WTC11 (cell line): ENCODE measurements at regions not wholly inside any gene's neighbourhood (a gene's known extent, or its start where the extent isn't known, plus 50 kb on each side); places are given as distances from the start of the nearest gene placed in this dataset.

ENCODE experiments used
- ATAC-seq: fragments of 200-7000 bp; cut with Tn5 transposase; 2 replicates; pipeline ENCODE4 v1.10.0; 2021; ENCODE audit warnings: mild to moderate bottlenecking, moderate library complexity
- CTCF ChIA-PET: fragments of 300-600 bp; sonication (Branson Sonifier 250); formaldehyde crosslinking; loops from one replicate; lab custom pipeline; 2021; ENCODE audit warnings: antibody characterized with exemption; lab: Charles Lee
- POLR2A ChIA-PET: fragments of 350-600 bp; sonication (Branson Sonifier 250); formaldehyde crosslinking; loops from one replicate; lab custom pipeline; 2021; ENCODE audit warnings: antibody characterized with exemption; lab: Charles Lee
- DNase-seq: peaks from one replicate; pipeline ENCODE4 v3.0.0; 2021; ENCODE audit warnings: low spot score
- H3K27ac Mint-ChIP-seq: 2 replicates; pipeline ENCODE4 v1.8.0; 2021; ENCODE audit warnings: mixed read lengths
- H3K27me3 Mint-ChIP-seq: 2 replicates; pipeline ENCODE4 v1.8.0; 2021; ENCODE audit warnings: low read depth, mild to moderate bottlenecking, moderate library complexity, mixed read lengths
- H3K36me3 Mint-ChIP-seq: 2 replicates; pipeline ENCODE4 v1.8.0; 2021; ENCODE audit warnings: mixed read lengths
- H3K4me1 Mint-ChIP-seq: 2 replicates; pipeline ENCODE4 v1.8.0; 2022; ENCODE audit warnings: mixed read lengths
- H3K4me3 Mint-ChIP-seq: 2 replicates; pipeline ENCODE4 v1.8.0; 2021; ENCODE audit warnings: mild to moderate bottlenecking, moderate library complexity, mixed read lengths
- H3K9me3 Mint-ChIP-seq: 2 replicates; pipeline ENCODE4 v1.8.0; 2021; ENCODE audit warnings: mixed read lengths
- ELF4 ChIP-seq: sonication (generic); formaldehyde crosslinking; IDR thresholded peaks from 2 replicates; pipeline ENCODE4 v1.8.1; 2022; ENCODE audit warnings: low read depth, mild to moderate bottlenecking, moderate library complexity, missing genetic modification reagents
- FOXJ3 ChIP-seq: sonication (generic); formaldehyde crosslinking; IDR thresholded peaks from 2 replicates; pipeline ENCODE4 v1.9.0; 2021; ENCODE audit warnings: missing genetic modification reagents, mild to moderate bottlenecking, borderline replicate concordance
- JAZF1 ChIP-seq: fragments of 250-450 bp; sonication (Bioruptor Pico); IDR thresholded peaks from 2 replicates; pipeline ENCODE4 v1.9.0; 2021; ENCODE audit warnings: moderate library complexity, mild to moderate bottlenecking, inconsistent platforms
- NFE2L1 ChIP-seq: sonication (generic); formaldehyde crosslinking; IDR thresholded peaks from 2 replicates; pipeline ENCODE4 v1.8.1; 2023; ENCODE audit warnings: missing genetic modification reagents
- OVOL2 ChIP-seq: fragments of 250-450 bp; sonication (Bioruptor Pico); IDR thresholded peaks from 2 replicates; pipeline ENCODE4 v1.9.0; 2021; ENCODE audit warnings: mild to moderate bottlenecking, borderline replicate concordance
- SMAD3 ChIP-seq: sonication (generic); formaldehyde crosslinking; IDR thresholded peaks from 2 replicates; pipeline ENCODE4 v1.8.0; 2022; ENCODE audit warnings: missing genetic modification reagents, mild to moderate bottlenecking, borderline replicate concordance
- TEAD4 ChIP-seq: sonication (generic); formaldehyde crosslinking; IDR thresholded peaks from 2 replicates; pipeline ENCODE4 v1.8.0; 2022; ENCODE audit warnings: mild to moderate bottlenecking, missing genetic modification reagents
- ZNF219 ChIP-seq: sonication (generic); formaldehyde crosslinking; IDR thresholded peaks from 2 replicates; pipeline ENCODE4 v1.8.0; 2023; ENCODE audit warnings: missing genetic modification reagents, mild to moderate bottlenecking, borderline replicate concordance
- ZNF232 ChIP-seq: sonication (generic); formaldehyde crosslinking; IDR thresholded peaks from 2 replicates; pipeline ENCODE4 v1.8.0; 2022; ENCODE audit warnings: mild to moderate bottlenecking, missing genetic modification reagents
- ZNF317 ChIP-seq: sonication (generic); formaldehyde crosslinking; IDR thresholded peaks from 2 replicates; pipeline ENCODE4 v1.8.1; 2023; ENCODE audit warnings: low read depth, mild to moderate bottlenecking, moderate library complexity, missing genetic modification reagents, borderline replicate concordance
- ZNF671 ChIP-seq: fragments of 250-450 bp; sonication (Bioruptor Pico); IDR thresholded peaks from 2 replicates; pipeline ENCODE4 v1.8.0; 2021; ENCODE audit warnings: mild to moderate bottlenecking
- TF ChIP-seq, protein P1 (sequence below): sonication (generic); formaldehyde crosslinking; IDR thresholded peaks from 2 replicates; pipeline ENCODE4 v1.8.1; 2023; ENCODE audit warnings: mild to moderate bottlenecking, missing genetic modification reagents, moderate library complexity
- TF ChIP-seq, protein P2 (sequence below): sonication (generic); formaldehyde crosslinking; IDR thresholded peaks from 2 replicates; pipeline ENCODE4 v1.8.0; 2022; ENCODE audit warnings: mild to moderate bottlenecking, missing genetic modification reagents
- TF ChIP-seq, protein P3 (sequence below): sonication (generic); formaldehyde crosslinking; IDR thresholded peaks from 2 replicates; pipeline ENCODE4 v1.8.0; 2023; ENCODE audit warnings: missing genetic modification reagents
- TF ChIP-seq, protein P4 (sequence below): sonication (generic); formaldehyde crosslinking; IDR thresholded peaks from 2 replicates; pipeline ENCODE4 v1.8.1; 2022; ENCODE audit warnings: mild to moderate bottlenecking, missing genetic modification reagents, moderate library complexity, borderline replicate concordance
- TF ChIP-seq, protein P5 (sequence below): fragments of 250-450 bp; sonication (Bioruptor Pico); IDR thresholded peaks from 2 replicates; pipeline ENCODE4 v1.8.0; 2021; ENCODE audit warnings: mild to moderate bottlenecking
- TF ChIP-seq, protein P6 (sequence below): sonication (generic); formaldehyde crosslinking; IDR thresholded peaks from 2 replicates; pipeline ENCODE4 v1.8.1; 2023; ENCODE audit warnings: mild to moderate bottlenecking, missing genetic modification reagents
- TF ChIP-seq, protein P7 (sequence below): sonication (generic); formaldehyde crosslinking; IDR thresholded peaks from 2 replicates; pipeline ENCODE4 v1.8.1; 2022; ENCODE audit warnings: missing genetic modification reagents, borderline replicate concordance

DNA sequence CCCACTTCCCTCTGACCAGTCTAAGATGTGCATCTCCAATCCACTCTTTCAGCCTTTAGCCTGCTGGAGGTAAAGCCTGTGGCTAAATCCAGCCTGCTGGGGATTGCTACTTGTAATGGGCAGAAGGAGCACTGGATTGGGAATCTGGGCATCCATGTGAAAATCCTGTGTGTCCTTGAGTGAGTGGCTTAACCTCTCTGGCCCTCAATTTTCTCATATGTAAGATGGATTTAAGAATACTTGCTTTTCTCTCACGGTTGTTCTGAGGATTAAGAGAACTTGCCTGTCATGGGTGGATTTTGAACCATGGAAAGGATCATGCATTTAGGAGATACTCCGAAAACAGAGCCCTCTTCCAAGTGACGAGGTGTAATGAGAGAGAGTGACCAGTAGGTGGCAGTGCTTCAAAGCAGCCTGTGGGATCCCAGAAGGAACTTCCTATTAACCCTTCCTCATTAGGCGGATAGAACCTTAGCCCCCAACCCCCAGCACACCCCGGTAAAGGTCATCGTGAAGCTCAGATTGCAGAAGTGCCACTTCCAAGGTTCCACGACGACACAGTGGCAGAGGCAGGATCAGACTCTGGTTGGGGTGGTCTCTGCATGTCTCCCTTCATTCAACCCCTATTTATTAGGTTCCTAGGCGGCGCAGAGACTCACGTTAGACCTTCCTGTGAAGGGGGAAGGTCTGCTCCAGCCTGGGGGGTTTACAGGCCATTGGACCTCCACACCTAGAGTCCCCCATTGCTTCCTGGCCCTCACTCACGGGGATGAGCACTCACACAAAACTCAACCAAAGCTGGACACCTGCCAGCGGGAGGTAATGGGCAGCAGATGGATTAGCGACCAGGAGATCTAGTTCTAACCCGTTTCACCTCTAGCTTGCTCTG lies 68.7 kb upstream of the ZNF618 start (continued):
- TF ChIP-seq, protein P1, sequence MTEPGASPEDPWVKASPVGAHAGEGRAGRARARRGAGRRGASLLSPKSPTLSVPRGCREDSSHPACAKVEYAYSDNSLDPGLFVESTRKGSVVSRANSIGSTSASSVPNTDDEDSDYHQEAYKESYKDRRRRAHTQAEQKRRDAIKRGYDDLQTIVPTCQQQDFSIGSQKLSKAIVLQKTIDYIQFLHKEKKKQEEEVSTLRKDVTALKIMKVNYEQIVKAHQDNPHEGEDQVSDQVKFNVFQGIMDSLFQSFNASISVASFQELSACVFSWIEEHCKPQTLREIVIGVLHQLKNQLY (CRISPR knock-in tag): no peak

DNA sequence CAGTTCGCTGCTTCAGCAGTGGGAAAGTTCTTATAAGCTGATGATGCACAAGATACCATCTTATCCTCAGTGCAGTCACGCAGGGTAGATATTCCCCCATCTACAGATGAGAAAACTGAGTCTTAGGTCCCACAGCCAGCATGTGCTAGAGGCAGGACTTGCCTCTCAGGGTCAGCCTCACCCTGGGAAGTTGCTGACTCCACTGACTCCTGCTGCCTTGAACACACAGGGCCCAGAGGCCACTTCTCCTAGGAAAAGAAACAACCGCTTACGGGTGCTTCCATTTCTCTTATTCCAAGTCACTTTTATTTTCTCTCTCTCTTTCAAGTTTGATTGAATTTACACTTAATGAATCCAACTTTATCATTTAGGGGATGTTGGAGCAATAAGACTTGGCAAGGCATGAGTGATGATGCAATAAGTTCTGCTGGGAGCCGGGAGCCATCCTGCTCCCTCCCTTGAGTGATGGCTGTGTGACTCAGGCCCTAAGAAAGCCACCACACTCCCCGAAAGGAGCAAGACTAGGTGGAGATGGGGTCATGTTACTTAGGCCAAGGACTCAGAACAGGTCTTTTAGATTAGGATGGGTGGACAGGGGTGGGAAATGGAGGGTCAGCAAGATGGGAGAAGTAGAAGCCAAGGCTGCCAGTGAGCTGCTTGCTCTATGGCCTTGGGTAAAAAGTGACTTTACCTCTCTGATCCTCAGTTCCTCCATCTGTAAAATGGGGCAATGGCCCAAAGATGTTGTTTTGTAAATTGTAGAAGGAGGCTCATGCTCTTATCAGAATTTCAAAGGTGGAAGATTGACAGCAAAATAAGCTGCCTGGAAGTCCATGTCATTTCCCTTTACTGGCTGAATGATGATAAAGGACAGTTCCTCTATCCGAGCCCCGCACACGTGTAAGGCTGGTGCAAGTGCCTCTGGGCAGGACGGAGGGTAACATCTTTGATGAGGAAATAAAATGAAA lies 67.4 kb upstream of the ZNF618 start:
- CTCF ChIA-PET: interaction anchor here (0.8 to 2.2 kb wide), 18 partner anchors 8 to 299 kb away, joined by 3 to 7 read pairs (median 3); no protein-coding TSS in a partner anchor
- POLR2A ChIA-PET: interaction anchor here (0.6 kb wide), 1 partner anchor 546 kb away, joined by 4 read pairs; no protein-coding TSS in a partner anchor

More for the DNA sequence above, 67.4 kb upstream of the ZNF618 start:
- Mint-ChIP-seq H3K4me1 (peaks cover 7% of the 10 kb centered on the region; the same call in 1 of the 2 replicates), H3K9me3 (no peaks in the 10 kb centered on the region), H3K27ac (no peak overlapping the region), H3K27me3 (no peaks in the 10 kb centered on the region), H3K36me3 (no peaks in the 10 kb centered on the region), H3K4me3 (no peak overlapping the region)
- no peak for DNase-seq
- TF ChIP-seq, protein P2, sequence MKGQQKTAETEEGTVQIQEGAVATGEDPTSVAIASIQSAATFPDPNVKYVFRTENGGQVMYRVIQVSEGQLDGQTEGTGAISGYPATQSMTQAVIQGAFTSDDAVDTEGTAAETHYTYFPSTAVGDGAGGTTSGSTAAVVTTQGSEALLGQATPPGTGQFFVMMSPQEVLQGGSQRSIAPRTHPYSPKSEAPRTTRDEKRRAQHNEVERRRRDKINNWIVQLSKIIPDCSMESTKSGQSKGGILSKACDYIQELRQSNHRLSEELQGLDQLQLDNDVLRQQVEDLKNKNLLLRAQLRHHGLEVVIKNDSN: no peak
- TF ChIP-seq ELF4 (no peak), SMAD3 (CRISPR knock-in tag) (no peak), ZNF232 (no peak), ZNF317 (CRISPR knock-in tag) (no peak), TEAD4 (CRISPR knock-in tag) (no peak), ZNF671 (CRISPR knock-in tag) (no peak), ZNF219 (CRISPR knock-in tag) (no peak), JAZF1 (CRISPR knock-in tag) (no peak), NFE2L1 (CRISPR knock-in tag) (no peak), OVOL2 (CRISPR knock-in tag) (no peak), FOXJ3 (no peak)
- TF ChIP-seq, protein P3, sequence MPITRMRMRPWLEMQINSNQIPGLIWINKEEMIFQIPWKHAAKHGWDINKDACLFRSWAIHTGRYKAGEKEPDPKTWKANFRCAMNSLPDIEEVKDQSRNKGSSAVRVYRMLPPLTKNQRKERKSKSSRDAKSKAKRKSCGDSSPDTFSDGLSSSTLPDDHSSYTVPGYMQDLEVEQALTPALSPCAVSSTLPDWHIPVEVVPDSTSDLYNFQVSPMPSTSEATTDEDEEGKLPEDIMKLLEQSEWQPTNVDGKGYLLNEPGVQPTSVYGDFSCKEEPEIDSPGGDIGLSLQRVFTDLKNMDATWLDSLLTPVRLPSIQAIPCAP (CRISPR knock-in tag): no peak
- TF ChIP-seq, protein P4, sequence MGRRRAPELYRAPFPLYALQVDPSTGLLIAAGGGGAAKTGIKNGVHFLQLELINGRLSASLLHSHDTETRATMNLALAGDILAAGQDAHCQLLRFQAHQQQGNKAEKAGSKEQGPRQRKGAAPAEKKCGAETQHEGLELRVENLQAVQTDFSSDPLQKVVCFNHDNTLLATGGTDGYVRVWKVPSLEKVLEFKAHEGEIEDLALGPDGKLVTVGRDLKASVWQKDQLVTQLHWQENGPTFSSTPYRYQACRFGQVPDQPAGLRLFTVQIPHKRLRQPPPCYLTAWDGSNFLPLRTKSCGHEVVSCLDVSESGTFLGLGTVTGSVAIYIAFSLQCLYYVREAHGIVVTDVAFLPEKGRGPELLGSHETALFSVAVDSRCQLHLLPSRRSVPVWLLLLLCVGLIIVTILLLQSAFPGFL (CRISPR knock-in tag): no peak
- TF ChIP-seq, protein P5, sequence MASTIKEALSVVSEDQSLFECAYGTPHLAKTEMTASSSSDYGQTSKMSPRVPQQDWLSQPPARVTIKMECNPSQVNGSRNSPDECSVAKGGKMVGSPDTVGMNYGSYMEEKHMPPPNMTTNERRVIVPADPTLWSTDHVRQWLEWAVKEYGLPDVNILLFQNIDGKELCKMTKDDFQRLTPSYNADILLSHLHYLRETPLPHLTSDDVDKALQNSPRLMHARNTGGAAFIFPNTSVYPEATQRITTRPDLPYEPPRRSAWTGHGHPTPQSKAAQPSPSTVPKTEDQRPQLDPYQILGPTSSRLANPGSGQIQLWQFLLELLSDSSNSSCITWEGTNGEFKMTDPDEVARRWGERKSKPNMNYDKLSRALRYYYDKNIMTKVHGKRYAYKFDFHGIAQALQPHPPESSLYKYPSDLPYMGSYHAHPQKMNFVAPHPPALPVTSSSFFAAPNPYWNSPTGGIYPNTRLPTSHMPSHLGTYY (CRISPR knock-in tag): no peak
- TF ChIP-seq, protein P6, sequence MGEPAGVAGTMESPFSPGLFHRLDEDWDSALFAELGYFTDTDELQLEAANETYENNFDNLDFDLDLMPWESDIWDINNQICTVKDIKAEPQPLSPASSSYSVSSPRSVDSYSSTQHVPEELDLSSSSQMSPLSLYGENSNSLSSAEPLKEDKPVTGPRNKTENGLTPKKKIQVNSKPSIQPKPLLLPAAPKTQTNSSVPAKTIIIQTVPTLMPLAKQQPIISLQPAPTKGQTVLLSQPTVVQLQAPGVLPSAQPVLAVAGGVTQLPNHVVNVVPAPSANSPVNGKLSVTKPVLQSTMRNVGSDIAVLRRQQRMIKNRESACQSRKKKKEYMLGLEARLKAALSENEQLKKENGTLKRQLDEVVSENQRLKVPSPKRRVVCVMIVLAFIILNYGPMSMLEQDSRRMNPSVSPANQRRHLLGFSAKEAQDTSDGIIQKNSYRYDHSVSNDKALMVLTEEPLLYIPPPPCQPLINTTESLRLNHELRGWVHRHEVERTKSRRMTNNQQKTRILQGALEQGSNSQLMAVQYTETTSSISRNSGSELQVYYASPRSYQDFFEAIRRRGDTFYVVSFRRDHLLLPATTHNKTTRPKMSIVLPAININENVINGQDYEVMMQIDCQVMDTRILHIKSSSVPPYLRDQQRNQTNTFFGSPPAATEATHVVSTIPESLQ (CRISPR knock-in tag): no peak
- TF ChIP-seq, protein P7, sequence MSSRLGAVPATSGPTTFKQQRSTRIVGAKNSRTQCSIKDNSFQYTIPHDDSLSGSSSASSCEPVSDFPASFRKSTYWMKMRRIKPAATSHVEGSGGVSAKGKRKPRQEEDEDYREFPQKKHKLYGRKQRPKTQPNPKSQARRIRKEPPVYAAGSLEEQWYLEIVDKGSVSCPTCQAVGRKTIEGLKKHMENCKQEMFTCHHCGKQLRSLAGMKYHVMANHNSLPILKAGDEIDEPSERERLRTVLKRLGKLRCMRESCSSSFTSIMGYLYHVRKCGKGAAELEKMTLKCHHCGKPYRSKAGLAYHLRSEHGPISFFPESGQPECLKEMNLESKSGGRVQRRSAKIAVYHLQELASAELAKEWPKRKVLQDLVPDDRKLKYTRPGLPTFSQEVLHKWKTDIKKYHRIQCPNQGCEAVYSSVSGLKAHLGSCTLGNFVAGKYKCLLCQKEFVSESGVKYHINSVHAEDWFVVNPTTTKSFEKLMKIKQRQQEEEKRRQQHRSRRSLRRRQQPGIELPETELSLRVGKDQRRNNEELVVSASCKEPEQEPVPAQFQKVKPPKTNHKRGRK: no peak
- ATAC-seq: no peak
